Panc1 (cell line): ENCODE measurements at regions not wholly inside any gene's neighbourhood (a gene's known extent, or its start where the extent isn't known, plus 50 kb on each side); places are given as distances from the start of the nearest gene placed in this dataset.

ENCODE experiments used
- ATAC-seq: fragments of 200-7000 bp; cut with Tn5 transposase; 2 replicates; pipeline ENCODE4 v1.9.1; 2020; ENCODE audit warnings: mild to moderate bottlenecking, moderate library complexity
- BruUV-seq: library from RNA; stranded (reverse); fragments of 400-500 nt; replicated peaks from 2 replicates; lab custom pipeline; 2021; lab: Mats Ljungman, UMichigan
- CTCF ChIA-PET: fragments of 300-600 bp; sonication (Branson Sonifier 250); formaldehyde crosslinking; loops from one replicate; lab custom pipeline; 2022; ENCODE audit warnings: antibody characterized with exemption; lab: Charles Lee
- POLR2A ChIA-PET: fragments of 300-600 bp; sonication (Branson Sonifier 250); formaldehyde crosslinking; loops from one replicate; lab custom pipeline; 2022; ENCODE audit warnings: antibody characterized with exemption; lab: Charles Lee
- DNase-seq: peaks from one replicate; pipeline ENCODE4 v3.0.0-alpha.2; 2010; ENCODE audit warnings: low read depth, low spot score
- H3K27ac ChIP-seq: 2 replicates; pipeline ENCODE4 v1.5.1; 2011; ENCODE audit warnings: mild to moderate bottlenecking, low read length, inconsistent platforms
- H3K27me3 ChIP-seq: fragments of 200-500 bp; sonication (Bioruptor generic); 2 replicates; pipeline ENCODE4 v1.6.0; 2014; ENCODE audit warnings: low read length, inconsistent platforms; ENCODE audit not compliant: control insufficient read depth, insufficient read depth
- H3K36me3 ChIP-seq: fragments of 200-500 bp; sonication (Bioruptor generic); 2 replicates; pipeline ENCODE4 v1.5.1; 2014; ENCODE audit warnings: inconsistent platforms, mild to moderate bottlenecking, low read length, moderate library complexity; ENCODE audit not compliant: control insufficient read depth, insufficient read depth
- H3K4me1 ChIP-seq: 2 replicates; pipeline ENCODE4 v1.5.1; 2011; ENCODE audit warnings: inconsistent platforms, mild to moderate bottlenecking, low read length, moderate library complexity; ENCODE audit not compliant: control insufficient read depth, insufficient read depth
- H3K4me3 ChIP-seq, 2 experiments: 2 replicates each; pipeline ENCODE4 v1.5.1; 2011 to 2012; ENCODE audit warnings: low read depth in 2 of 2, low read length in 2 of 2, mild to moderate bottlenecking in 2 of 2, inconsistent platforms in 1 of 2, moderate library complexity in 1 of 2
- H3K9me3 ChIP-seq: fragments of 200-500 bp; sonication (Bioruptor generic); 2 replicates; pipeline ENCODE4 v1.5.1; 2014; ENCODE audit warnings: low read depth, mild to moderate bottlenecking, inconsistent platforms, low read length, moderate library complexity; ENCODE audit not compliant: control insufficient read depth, insufficient read depth
- POLR2AphosphoS5 ChIP-seq: IDR thresholded peaks from 2 replicates; pipeline ENCODE4 v1.6.1; 2012; ENCODE audit warnings: mild to moderate bottlenecking, low read depth, low read length, moderate library complexity
- SIN3A ChIP-seq: IDR thresholded peaks from 2 replicates; pipeline ENCODE4 v1.6.1; 2012; ENCODE audit warnings: low read depth, mild to moderate bottlenecking, low read length, moderate library complexity, borderline replicate concordance; ENCODE audit not compliant: insufficient read depth
- TCF7L2 ChIP-seq: IDR thresholded peaks from 2 replicates; pipeline ENCODE4 v1.6.1; 2011; ENCODE audit warnings: mild to moderate bottlenecking, low read depth, low read length, inconsistent platforms
- in situ Hi-C: cut with HindIII; loops from 2 replicates; pipeline ENCODE4 v1.10.0; 2016; ENCODE audit warnings: low sequenced_read_pairs, low pct_unique_long_range_greater_than_20kb
- intact Hi-C: fragments of 100-400 bp; cut with micrococcal nuclease; formaldehyde crosslinking; loops from one replicate; pipeline ENCODE4 v1.10.0; 2022; ENCODE audit not compliant: unreplicated experiment
- TF ChIP-seq, protein P1 (sequence below): fragments of 450-650 bp; IDR thresholded peaks from 2 replicates; pipeline ENCODE4 v1.5.1; 2017; ENCODE audit warnings: mild to moderate bottlenecking
- TF ChIP-seq, protein P2 (sequence below), 2 experiments: IDR thresholded peaks; 2 replicates each; pipeline ENCODE4 v1.6.1; 2011 to 2012; ENCODE audit warnings: low read depth in 2 of 2, control low read depth in 1 of 2, low read length in 1 of 2, mild to moderate bottlenecking in 1 of 2, moderate library complexity in 1 of 2; ENCODE audit not compliant: insufficient read depth in 1 of 2

DNA sequence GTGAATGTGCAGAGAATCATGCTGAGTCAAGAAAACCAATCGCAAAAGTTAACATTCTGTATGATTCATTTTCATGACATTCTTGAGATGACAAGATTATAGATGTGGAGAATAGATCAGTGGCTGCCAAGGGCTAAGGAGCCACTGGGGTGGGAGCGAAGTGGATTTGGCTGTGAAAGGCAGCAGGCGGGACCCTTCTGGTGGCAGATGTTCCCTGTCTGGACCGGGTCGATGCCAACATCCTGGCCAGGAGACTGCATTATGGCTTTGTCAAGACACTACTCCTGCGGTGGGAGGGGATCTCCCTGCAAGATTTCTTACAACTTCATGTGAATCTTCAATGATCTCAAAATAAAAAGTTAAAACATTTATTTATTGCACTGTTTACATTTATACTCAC lies 427.9 kb downstream of the GALR1 start:
- H3K27ac ChIP-seq: no peak overlapping the region
- BruUV-seq: no TSS peak
- ChIA-PET CTCF (interaction anchor here (0.5 kb wide), 1 partner anchor 679 kb away, joined by 3 read pairs; no protein-coding TSS in a partner anchor), POLR2A (no interaction called here)
- ATAC-seq (0 out of 2 replicates have a peak, but pooled peaks have one; percentile 46), DNase-seq (no peak)
- in situ Hi-C loops (no loop called here), intact Hi-C loops (no loop called here)
- peaks cover 10% of the 10 kb centered on the region; the same call in 1 of the 2 replicates for H3K27me3 ChIP-seq
- no peak overlapping the region for H3K4me3 ChIP-seq
- TF ChIP-seq, protein P1, sequence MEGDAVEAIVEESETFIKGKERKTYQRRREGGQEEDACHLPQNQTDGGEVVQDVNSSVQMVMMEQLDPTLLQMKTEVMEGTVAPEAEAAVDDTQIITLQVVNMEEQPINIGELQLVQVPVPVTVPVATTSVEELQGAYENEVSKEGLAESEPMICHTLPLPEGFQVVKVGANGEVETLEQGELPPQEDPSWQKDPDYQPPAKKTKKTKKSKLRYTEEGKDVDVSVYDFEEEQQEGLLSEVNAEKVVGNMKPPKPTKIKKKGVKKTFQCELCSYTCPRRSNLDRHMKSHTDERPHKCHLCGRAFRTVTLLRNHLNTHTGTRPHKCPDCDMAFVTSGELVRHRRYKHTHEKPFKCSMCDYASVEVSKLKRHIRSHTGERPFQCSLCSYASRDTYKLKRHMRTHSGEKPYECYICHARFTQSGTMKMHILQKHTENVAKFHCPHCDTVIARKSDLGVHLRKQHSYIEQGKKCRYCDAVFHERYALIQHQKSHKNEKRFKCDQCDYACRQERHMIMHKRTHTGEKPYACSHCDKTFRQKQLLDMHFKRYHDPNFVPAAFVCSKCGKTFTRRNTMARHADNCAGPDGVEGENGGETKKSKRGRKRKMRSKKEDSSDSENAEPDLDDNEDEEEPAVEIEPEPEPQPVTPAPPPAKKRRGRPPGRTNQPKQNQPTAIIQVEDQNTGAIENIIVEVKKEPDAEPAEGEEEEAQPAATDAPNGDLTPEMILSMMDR: no peak
- no peak for TF ChIP-seq POLR2AphosphoS5
- TF ChIP-seq, protein P2, sequence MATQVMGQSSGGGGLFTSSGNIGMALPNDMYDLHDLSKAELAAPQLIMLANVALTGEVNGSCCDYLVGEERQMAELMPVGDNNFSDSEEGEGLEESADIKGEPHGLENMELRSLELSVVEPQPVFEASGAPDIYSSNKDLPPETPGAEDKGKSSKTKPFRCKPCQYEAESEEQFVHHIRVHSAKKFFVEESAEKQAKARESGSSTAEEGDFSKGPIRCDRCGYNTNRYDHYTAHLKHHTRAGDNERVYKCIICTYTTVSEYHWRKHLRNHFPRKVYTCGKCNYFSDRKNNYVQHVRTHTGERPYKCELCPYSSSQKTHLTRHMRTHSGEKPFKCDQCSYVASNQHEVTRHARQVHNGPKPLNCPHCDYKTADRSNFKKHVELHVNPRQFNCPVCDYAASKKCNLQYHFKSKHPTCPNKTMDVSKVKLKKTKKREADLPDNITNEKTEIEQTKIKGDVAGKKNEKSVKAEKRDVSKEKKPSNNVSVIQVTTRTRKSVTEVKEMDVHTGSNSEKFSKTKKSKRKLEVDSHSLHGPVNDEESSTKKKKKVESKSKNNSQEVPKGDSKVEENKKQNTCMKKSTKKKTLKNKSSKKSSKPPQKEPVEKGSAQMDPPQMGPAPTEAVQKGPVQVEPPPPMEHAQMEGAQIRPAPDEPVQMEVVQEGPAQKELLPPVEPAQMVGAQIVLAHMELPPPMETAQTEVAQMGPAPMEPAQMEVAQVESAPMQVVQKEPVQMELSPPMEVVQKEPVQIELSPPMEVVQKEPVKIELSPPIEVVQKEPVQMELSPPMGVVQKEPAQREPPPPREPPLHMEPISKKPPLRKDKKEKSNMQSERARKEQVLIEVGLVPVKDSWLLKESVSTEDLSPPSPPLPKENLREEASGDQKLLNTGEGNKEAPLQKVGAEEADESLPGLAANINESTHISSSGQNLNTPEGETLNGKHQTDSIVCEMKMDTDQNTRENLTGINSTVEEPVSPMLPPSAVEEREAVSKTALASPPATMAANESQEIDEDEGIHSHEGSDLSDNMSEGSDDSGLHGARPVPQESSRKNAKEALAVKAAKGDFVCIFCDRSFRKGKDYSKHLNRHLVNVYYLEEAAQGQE (IDR thresholded peaks at IDR 0.05; ENCODE audit: insufficient read depth in 1 of 2, low read depth in 2 of 2, low read length in 1 of 2): no peak
- TF ChIP-seq TCF7L2: no peak
- no peak for TF ChIP-seq SIN3A
- peaks cover 6% of the 10 kb centered on the region for H3K4me1 ChIP-seq
- H3K9me3 ChIP-seq: no peaks in the 10 kb centered on the region
- no peaks in the 10 kb centered on the region for H3K36me3 ChIP-seq

GRCh38 chr18:77679869-77680268 lies 430.2 kb downstream of the GALR1 start:
- TF ChIP-seq TCF7L2 (no peak), POLR2AphosphoS5 (no peak), SIN3A (no peak)
- TF ChIP-seq, protein P1: no peak
- TF ChIP-seq, protein P2 (IDR thresholded peaks at IDR 0.05; ENCODE audit: insufficient read depth in 1 of 2, low read depth in 2 of 2, low read length in 1 of 2): no peak
- no peaks in the 10 kb centered on the region for H3K9me3 ChIP-seq
- intact Hi-C loops: loop anchor here (5.0 kb wide), 1 partner anchor 517 kb away; no protein-coding TSS in a partner anchor
- no peaks in the 10 kb centered on the region for H3K36me3 ChIP-seq
- DNase-seq (no peak), ATAC-seq (no peak)
- H3K4me3 ChIP-seq: no peak overlapping the region
- in situ Hi-C loops: no loop called here
- ChIA-PET CTCF (no interaction called here), POLR2A (no interaction called here)
- H3K4me1 ChIP-seq: peaks cover 6% of the 10 kb centered on the region
- H3K27me3 ChIP-seq: peaks cover 10% of the 10 kb centered on the region; the same call in 1 of the 2 replicates
- BruUV-seq: no TSS peak
- H3K27ac ChIP-seq: no peak overlapping the region
